Gastroesophageal sphincter (tissue), 4 donors: ENCODE measurements at regions not wholly inside any gene's neighbourhood (a gene's known extent, or its start where the extent isn't known, plus 50 kb on each side); places are given as distances from the start of the nearest gene placed in this dataset.

Experiments used
- ATAC-seq: fragments of 150-250 bp; one replicate; pipeline ENCODE4 v1.9.1; 2016; ENCODE audit warnings: mild to moderate bottlenecking, moderate library complexity
- H3K27ac ChIP-seq, 4 donors: fragments of 200-600 bp; sonication (generic) in 3 of 4; 1 replicate in 3 of 4; 2 replicates in 1 of 4; pipeline ENCODE4 v1.5.1; 2016 to 2019
- H3K27me3 ChIP-seq: fragments of 200-600 bp; sonication (generic); one replicate; pipeline ENCODE4 v1.5.1; 2019
- H3K36me3 ChIP-seq, 2 donors: fragments of 200-600 bp; sonication (generic); one replicate each; pipeline ENCODE4 v1.5.1; 2019; ENCODE audit warnings: control low read depth in 1 of 2
- H3K4me1 ChIP-seq, 3 donors: fragments of 200-600 bp; sonication (generic); 1 replicate in 2 of 3; 2 replicates in 1 of 3; pipeline ENCODE4 v1.5.1; 2016 to 2019; ENCODE audit warnings: control low read depth in 2 of 3
- H3K4me3 ChIP-seq, 2 donors: fragments of 200-600 bp; sonication (generic); one replicate each; pipeline ENCODE4 v1.5.1; 2019; ENCODE audit warnings: mild to moderate bottlenecking in 1 of 2, moderate library complexity in 1 of 2
- H3K9me3 ChIP-seq, 3 donors: fragments of 200-600 bp; sonication (generic); one replicate each; pipeline ENCODE4 v1.5.1; 2017 to 2019; ENCODE audit warnings: control low read depth in 2 of 3
- EP300 ChIP-seq: sonication (generic); formaldehyde crosslinking; IDR thresholded peaks from one replicate; pipeline ENCODE4 v1.6.1; 2017; ENCODE audit warnings: antibody characterized with exemption, mild to moderate bottlenecking
- POLR2A ChIP-seq, 2 donors: fragments of 450-650 bp; IDR thresholded peaks; one replicate each; pipeline ENCODE4 v1.6.1; 2017; ENCODE audit warnings: antibody characterized with exemption in 2 of 2, mild to moderate bottlenecking in 2 of 2, moderate library complexity in 1 of 2
- POLR2AphosphoS5 ChIP-seq: sonication (generic); formaldehyde crosslinking; IDR thresholded peaks from one replicate; pipeline ENCODE4 v1.6.1; 2017; ENCODE audit warnings: antibody characterized with exemption
- WGBS, 2 donors: methylation state at CpG; one replicate each; pipeline ENCODE4 v1.1.5; 2018; ENCODE audit warnings: low coverage in 1 of 2; 5-methylcytosine and 5-hydroxymethylcytosine counted together
- TF ChIP-seq, protein P1 (sequence below), 4 experiments: fragments of 200-600 bp in 2 of 4; fragments of 450-650 bp in 2 of 4; sonication (generic) in 1 of 4; IDR thresholded peaks; one replicate each; pipeline ENCODE4 v1.5.1; 2017 to 2019; ENCODE audit warnings: antibody characterized with exemption in 4 of 4, mild to moderate bottlenecking in 2 of 4, moderate library complexity in 2 of 4

GRCh38 chr5:123808461-123809380, 296.7 kb downstream of the CSNK1G3 start:
- no peaks in the 10 kb centered on the region for H3K36me3 ChIP-seq
- WGBS, 2 donors: 56 to 59% methylated on average over 8 to 9 of the region's 9 CpGs
- peak overlapping the region in 1 of 4 donors; percentile 6 for H3K27ac ChIP-seq
- H3K4me1 ChIP-seq: peaks cover 6 to 42% (median 24%) of the 10 kb centered on the region in 3 donors
- no peaks in the 10 kb centered on the region for H3K27me3 ChIP-seq
- H3K9me3 ChIP-seq: no peaks in the 10 kb centered on the region
- ATAC-seq: no peak
- TF ChIP-seq EP300 (no peak), POLR2A (IDR thresholded peaks at IDR 0.05) (no peak), POLR2AphosphoS5 (no peak)
- TF ChIP-seq, protein P1, sequence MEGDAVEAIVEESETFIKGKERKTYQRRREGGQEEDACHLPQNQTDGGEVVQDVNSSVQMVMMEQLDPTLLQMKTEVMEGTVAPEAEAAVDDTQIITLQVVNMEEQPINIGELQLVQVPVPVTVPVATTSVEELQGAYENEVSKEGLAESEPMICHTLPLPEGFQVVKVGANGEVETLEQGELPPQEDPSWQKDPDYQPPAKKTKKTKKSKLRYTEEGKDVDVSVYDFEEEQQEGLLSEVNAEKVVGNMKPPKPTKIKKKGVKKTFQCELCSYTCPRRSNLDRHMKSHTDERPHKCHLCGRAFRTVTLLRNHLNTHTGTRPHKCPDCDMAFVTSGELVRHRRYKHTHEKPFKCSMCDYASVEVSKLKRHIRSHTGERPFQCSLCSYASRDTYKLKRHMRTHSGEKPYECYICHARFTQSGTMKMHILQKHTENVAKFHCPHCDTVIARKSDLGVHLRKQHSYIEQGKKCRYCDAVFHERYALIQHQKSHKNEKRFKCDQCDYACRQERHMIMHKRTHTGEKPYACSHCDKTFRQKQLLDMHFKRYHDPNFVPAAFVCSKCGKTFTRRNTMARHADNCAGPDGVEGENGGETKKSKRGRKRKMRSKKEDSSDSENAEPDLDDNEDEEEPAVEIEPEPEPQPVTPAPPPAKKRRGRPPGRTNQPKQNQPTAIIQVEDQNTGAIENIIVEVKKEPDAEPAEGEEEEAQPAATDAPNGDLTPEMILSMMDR (IDR thresholded peaks at IDR 0.05): no peak
- H3K4me3 ChIP-seq: no peak overlapping the region

- H3K27ac ChIP-seq: peak overlapping the region in 1 of 4 donors; percentile 19
- no peak for ATAC-seq
- 25 to 47% methylated on average over 5 of the region's 5 CpGs for WGBS, 2 donors
Observed at GRCh38 chr5:123807177-123807945, 295.4 kb downstream of the CSNK1G3 start.

DNA sequence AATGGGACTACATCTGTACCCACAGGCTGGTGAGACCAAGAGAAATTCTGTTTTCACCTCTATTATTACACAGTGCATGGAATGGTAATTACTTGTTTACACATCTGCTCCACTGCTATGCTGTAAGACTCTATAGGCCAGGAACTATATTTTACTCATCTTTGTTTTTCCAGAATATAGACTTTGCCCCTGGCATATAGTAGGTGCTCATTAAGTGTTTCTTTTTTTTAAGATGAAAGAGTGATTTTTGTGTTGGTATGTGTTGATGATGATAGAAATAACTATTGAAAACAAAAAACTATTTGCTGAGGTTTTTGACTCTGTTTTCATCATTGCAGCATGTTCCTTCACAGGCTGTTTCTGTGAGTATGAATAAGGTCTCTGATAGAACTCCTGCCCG, 294.7 kb downstream of the CSNK1G3 start:
- Histone ChIP-seq H3K4me1 (peaks cover 6 to 39% (median 24%) of the 10 kb centered on the region in 3 donors), H3K27me3 (no peaks in the 10 kb centered on the region), H3K36me3 (no peaks in the 10 kb centered on the region), H3K4me3 (no peak overlapping the region), H3K9me3 (no peaks in the 10 kb centered on the region), H3K27ac (peak overlapping the region in 1 of 4 donors; percentile 19)
- ATAC-seq: no peak
- TF ChIP-seq POLR2A (IDR thresholded peaks at IDR 0.05) (no peak), EP300 (no peak), POLR2AphosphoS5 (no peak)
- TF ChIP-seq, protein P1 (IDR thresholded peaks at IDR 0.05): no peak
- 43 to 56% methylated on average over 1 of the region's 1 CpG for WGBS, 2 donors

More at GRCh38 chr5:123807177-123807945, 295.4 kb downstream of the CSNK1G3 start:
- Histone ChIP-seq H3K4me3 (no peak overlapping the region), H3K36me3 (no peaks in the 10 kb centered on the region), H3K9me3 (no peaks in the 10 kb centered on the region), H3K4me1 (peaks cover 6 to 39% (median 24%) of the 10 kb centered on the region in 3 donors), H3K27me3 (no peaks in the 10 kb centered on the region)
- TF ChIP-seq EP300 (no peak), POLR2AphosphoS5 (no peak), POLR2A (IDR thresholded peaks at IDR 0.05) (no peak)
- TF ChIP-seq, protein P1 (IDR thresholded peaks at IDR 0.05): no peak

- Histone ChIP-seq H3K36me3 (no peaks in the 10 kb centered on the region), H3K4me1 (peaks cover 6 to 35% (median 24%) of the 10 kb centered on the region in 3 donors), H3K27me3 (no peaks in the 10 kb centered on the region), H3K4me3 (no peak overlapping the region), H3K27ac (no peak overlapping the region), H3K9me3 (no peaks in the 10 kb centered on the region)
- no peak for ATAC-seq
- TF ChIP-seq POLR2AphosphoS5 (no peak), POLR2A (IDR thresholded peaks at IDR 0.05) (no peak), EP300 (no peak)
- TF ChIP-seq, protein P1 (IDR thresholded peaks at IDR 0.05): no peak
Observed at GRCh38 chr5:123805300-123805699, 293.3 kb downstream of the CSNK1G3 start.
